ENCODE measurements at regions not wholly inside any gene's neighbourhood (a gene's known extent, or its start where the extent isn't known, plus 50 kb on each side); places are given as distances from the start of the nearest gene placed in this dataset.

DNA sequence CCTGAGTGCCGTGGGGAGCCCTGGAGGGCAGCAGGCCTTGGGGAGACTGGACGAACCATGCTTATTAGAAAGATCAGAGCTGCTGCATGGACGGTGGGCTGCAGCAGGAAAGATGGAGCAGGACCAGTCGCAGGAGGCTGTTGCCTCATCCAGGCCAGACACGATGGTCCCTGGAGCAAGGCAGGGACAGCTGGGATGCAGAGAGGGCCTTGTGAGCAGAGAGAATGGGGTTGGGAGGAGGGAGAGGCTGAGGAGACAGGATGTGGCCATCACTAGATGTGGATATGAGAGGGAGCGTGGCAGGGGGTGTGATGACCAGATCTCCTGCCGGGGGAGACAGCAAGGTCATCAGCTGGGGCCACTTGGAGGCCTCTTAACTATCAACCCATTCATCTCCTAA, 727.6 kb downstream of the PTPRU start:
- DNase-seq (ENCODE audit: low read depth) = no peak

DNA sequence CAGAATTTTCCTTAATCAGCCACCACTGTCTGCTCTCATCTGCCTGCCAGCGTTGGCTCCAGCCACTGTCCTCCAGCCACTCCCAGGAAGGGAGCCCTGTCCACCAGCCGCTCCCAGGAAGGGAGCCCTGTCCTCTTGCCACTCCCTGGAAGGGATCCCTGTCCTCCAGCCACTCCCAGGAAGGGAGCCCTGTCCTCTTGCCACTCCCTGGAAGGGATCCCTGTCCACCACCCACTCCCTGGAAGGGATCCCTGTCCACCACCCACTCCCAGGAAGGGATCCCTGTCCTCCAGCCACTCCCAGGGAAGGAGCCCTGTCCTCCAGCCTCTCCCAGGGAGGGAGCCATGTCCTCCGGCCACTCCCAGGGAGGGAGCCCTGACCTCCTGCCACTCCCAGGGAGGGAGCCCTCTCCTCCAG, 726.5 kb downstream of the PTPRU start:
- DNase-seq (ENCODE audit: low read depth) = no peak
- H3K4me3 ChIP-seq (replicated peaks; ENCODE audit: low read depth, low read length) = no peak overlapping the region
- no peak for TF ChIP-seq CTCF (IDR thresholded peaks at IDR 0.05; ENCODE audit: low read length, missing control alignments)

More for the DNA sequence above, 727.6 kb downstream of the PTPRU start:
- no peak for TF ChIP-seq CTCF (IDR thresholded peaks at IDR 0.05; ENCODE audit: low read length, missing control alignments)
- H3K4me3 ChIP-seq (replicated peaks; ENCODE audit: low read depth, low read length) = no peak overlapping the region

DNA sequence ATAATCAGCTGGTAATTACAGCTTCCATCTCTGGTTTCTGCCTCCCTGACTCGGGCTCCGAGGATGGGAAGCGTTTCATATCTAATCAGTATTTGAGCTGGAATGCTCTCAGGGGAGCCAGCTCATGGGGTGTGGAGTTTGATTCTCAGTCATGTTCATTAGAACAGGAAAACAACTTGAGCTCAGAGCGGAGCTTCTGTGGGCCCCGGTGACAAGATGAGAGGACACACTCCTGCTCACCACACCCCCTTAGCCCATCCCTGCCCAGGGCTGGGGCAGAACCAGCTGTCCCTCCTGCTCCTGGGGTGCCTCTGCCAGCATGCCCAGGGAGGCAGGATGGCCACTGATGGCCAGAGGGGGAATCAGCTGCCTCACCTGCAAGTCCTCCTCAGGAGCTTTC, 726.0 kb downstream of the PTPRU start:
- TF ChIP-seq CTCF (IDR thresholded peaks at IDR 0.05; ENCODE audit: low read length, missing control alignments) = no peak
- no peak for DNase-seq (ENCODE audit: low read depth)
- H3K4me3 ChIP-seq (replicated peaks; ENCODE audit: low read depth, low read length) = no peak overlapping the region

- no peak for TF ChIP-seq CTCF (IDR thresholded peaks at IDR 0.05; ENCODE audit: low read length, missing control alignments)
- no peak overlapping the region for H3K4me3 ChIP-seq (replicated peaks; ENCODE audit: low read depth, low read length)
- no peak for DNase-seq (ENCODE audit: low read depth)
These were observed 725.2 kb downstream of the PTPRU start for GRCh38 chr1:29961293-29962059.

DNA sequence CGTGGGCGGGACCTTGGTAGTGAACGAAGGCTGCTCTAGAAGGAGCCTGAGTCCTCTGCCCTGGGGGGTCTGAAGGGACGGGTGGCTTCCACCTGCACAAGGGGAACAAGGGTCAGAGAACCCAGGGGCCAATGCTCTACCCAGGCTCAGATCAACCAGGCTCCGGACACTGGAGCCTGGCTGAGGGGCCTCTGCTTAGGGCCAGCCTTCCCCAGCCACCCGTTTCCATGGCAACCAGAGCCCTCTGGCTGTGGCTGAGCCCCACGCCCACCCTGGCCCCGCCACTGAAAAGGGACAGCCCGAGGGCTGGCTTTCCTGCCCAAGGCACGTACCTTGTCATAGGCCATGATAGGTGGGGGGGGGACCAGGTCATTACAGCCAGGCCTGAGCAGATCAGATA, 724.6 kb downstream of the PTPRU start:
- no peak for DNase-seq (ENCODE audit: low read depth)
- H3K4me3 ChIP-seq (replicated peaks; ENCODE audit: low read depth, low read length) = no peak overlapping the region
- no peak for TF ChIP-seq CTCF (IDR thresholded peaks at IDR 0.05; ENCODE audit: low read length, missing control alignments)

GRCh38 chr1:29960156-29960755, 723.9 kb downstream of the PTPRU start:
- no peak for TF ChIP-seq CTCF (IDR thresholded peaks at IDR 0.05; ENCODE audit: low read length, missing control alignments)
- DNase-seq (ENCODE audit: low read depth) = no peak
- no peak overlapping the region for H3K4me3 ChIP-seq (replicated peaks; ENCODE audit: low read depth, low read length)

- DNase-seq (ENCODE audit: low read depth) = no peak
- no peak for TF ChIP-seq CTCF (IDR thresholded peaks at IDR 0.05; ENCODE audit: low read length, missing control alignments)
- no peak overlapping the region for H3K4me3 ChIP-seq (replicated peaks; ENCODE audit: low read depth, low read length)
These were observed 723.0 kb downstream of the PTPRU start for GRCh38 chr1:29959356-29959755.

Measured in fibroblast of pulmonary artery (primary cell).